ENCODE measurements at regions not wholly inside any gene's neighbourhood (a gene's known extent, or its start where the extent isn't known, plus 50 kb on each side); places are given as distances from the start of the nearest gene placed in this dataset.

- Histone ChIP-seq H3K4me1 (no peaks in the 10 kb centered on the region), H3K36me3 (replicated peaks in 1 of 2; ENCODE audit: insufficient read depth in 1 of 2, low read depth in 2 of 2) (no peaks in the 10 kb centered on the region), H3K27ac (no peak overlapping the region), H3K9me3 (no peaks in the 10 kb centered on the region), H3K4me3 (no peak overlapping the region), H3K27me3 (no peaks in the 10 kb centered on the region)
- DNase-seq: no peak
- intact Hi-C loops (cut with DNase I): no loop called here
- no peak for ATAC-seq
- no peak for TF ChIP-seq POLR2A (IDR thresholded peaks at IDR 0.05)
- no peak for TF ChIP-seq CTCF (IDR thresholded peaks at IDR 0.05)
- WGBS, 2 donors: 75 to 82% methylated on average over 3 of the region's 3 CpGs
These were observed 164.4 kb upstream of the RORA start for GRCh38 chr15:61393524-61393923.

- Histone ChIP-seq H3K4me3 (no peak overlapping the region), H3K27ac (no peak overlapping the region), H3K27me3 (no peaks in the 10 kb centered on the region), H3K36me3 (replicated peaks in 1 of 2; ENCODE audit: insufficient read depth in 1 of 2, low read depth in 2 of 2) (no peaks in the 10 kb centered on the region), H3K4me1 (no peaks in the 10 kb centered on the region), H3K9me3 (no peaks in the 10 kb centered on the region)
- TF ChIP-seq CTCF (IDR thresholded peaks at IDR 0.05): no peak
- no peak for TF ChIP-seq POLR2A (IDR thresholded peaks at IDR 0.05)
- no peak for ATAC-seq
- intact Hi-C loops (cut with DNase I): no loop called here
- no peak for DNase-seq
These were observed 161.0 kb upstream of the RORA start for GRCh38 chr15:61390138-61390537.

GRCh38 chr15:61389334-61390028 is 160.4 kb upstream of the RORA start:
- no peaks in the 10 kb centered on the region for H3K9me3 ChIP-seq
- intact Hi-C loops (cut with DNase I): no loop called here
- H3K4me1 ChIP-seq: no peaks in the 10 kb centered on the region
- no peak overlapping the region for H3K4me3 ChIP-seq
- 72 to 74% methylated on average over 6 of the region's 6 CpGs for WGBS, 2 donors
- ATAC-seq (no peak), DNase-seq (no peak)
- no peaks in the 10 kb centered on the region for H3K36me3 ChIP-seq (replicated peaks in 1 of 2; ENCODE audit: insufficient read depth in 1 of 2, low read depth in 2 of 2)
- H3K27ac ChIP-seq: no peak overlapping the region
- TF ChIP-seq POLR2A (IDR thresholded peaks at IDR 0.05) (no peak), CTCF (IDR thresholded peaks at IDR 0.05) (no peak)
- H3K27me3 ChIP-seq: no peaks in the 10 kb centered on the region

GRCh38 chr15:61387675-61388074 is 158.6 kb upstream of the RORA start:
- Histone ChIP-seq H3K27ac (no peak overlapping the region), H3K4me1 (no peaks in the 10 kb centered on the region), H3K27me3 (no peaks in the 10 kb centered on the region), H3K9me3 (no peaks in the 10 kb centered on the region), H3K4me3 (no peak overlapping the region), H3K36me3 (replicated peaks in 1 of 2; ENCODE audit: insufficient read depth in 1 of 2, low read depth in 2 of 2) (no peaks in the 10 kb centered on the region)
- intact Hi-C loops (cut with DNase I): no loop called here
- DNase-seq: no peak
- no peak for TF ChIP-seq CTCF (IDR thresholded peaks at IDR 0.05)
- no peak for TF ChIP-seq POLR2A (IDR thresholded peaks at IDR 0.05)
- ATAC-seq: no peak

- no peaks in the 10 kb centered on the region for H3K4me1 ChIP-seq
- WGBS, 2 donors: 60 to 71% methylated on average over 2 of the region's 2 CpGs
These were observed 154.3 kb upstream of the RORA start for GRCh38 chr15:61383421-61383820.

More at GRCh38 chr15:61383421-61383820, 154.3 kb upstream of the RORA start:
- intact Hi-C loops (cut with DNase I): no loop called here
- Histone ChIP-seq H3K9me3 (no peaks in the 10 kb centered on the region), H3K4me3 (no peak overlapping the region), H3K27me3 (peaks cover 0 to 3% of the 10 kb centered on the region in 2 donors), H3K27ac (no peak overlapping the region), H3K36me3 (replicated peaks in 1 of 2; ENCODE audit: insufficient read depth in 1 of 2, low read depth in 2 of 2) (no peaks in the 10 kb centered on the region)
- no peak for ATAC-seq
- TF ChIP-seq CTCF (IDR thresholded peaks at IDR 0.05) (no peak), POLR2A (IDR thresholded peaks at IDR 0.05) (no peak)
- no peak for DNase-seq

All from body of pancreas (tissue), 4 donors.